Activated CD8-positive, alpha-beta T cell treated with anti-CD3 and anti-CD28 coated beads for 36 hours (primary cell): ENCODE measurements at regions not wholly inside any gene's neighbourhood (a gene's known extent, or its start where the extent isn't known, plus 50 kb on each side); places are given as distances from the start of the nearest gene placed in this dataset.

Source experiments
- ATAC-seq: fragments of 200-7000 bp; cut with Tn5 transposase; one replicate; pipeline ENCODE4 v1.10.0; 2021; ENCODE audit warnings: mild to moderate bottlenecking, moderate library complexity
- CTCF ChIA-PET: fragments of 350-600 bp; sonication (Branson Sonifier 250); formaldehyde crosslinking; loops from one replicate; lab custom pipeline; 2021; ENCODE audit warnings: antibody characterized with exemption; lab: Charles Lee
- POLR2A ChIA-PET: fragments of 350-600 bp; sonication (Branson Sonifier 250); formaldehyde crosslinking; loops from one replicate; lab custom pipeline; 2021; ENCODE audit warnings: antibody characterized with exemption; lab: Charles Lee
- DNase-seq: peaks from one replicate; pipeline ENCODE4 v3.0.0-alpha.2; 2020
- H3K27ac Mint-ChIP-seq: one replicate; pipeline ENCODE4 v1.8.0; 2021; ENCODE audit warnings: mild to moderate bottlenecking, mixed read lengths
- H3K27me3 Mint-ChIP-seq: one replicate; pipeline ENCODE4 v1.8.0; 2021; ENCODE audit warnings: mixed read lengths
- H3K36me3 Mint-ChIP-seq: one replicate; pipeline ENCODE4 v1.8.0; 2021; ENCODE audit warnings: low read depth, mixed read lengths
- H3K4me1 Mint-ChIP-seq: one replicate; pipeline ENCODE4 v1.8.0; 2021; ENCODE audit warnings: low read depth, mixed read lengths
- H3K4me3 Mint-ChIP-seq: one replicate; pipeline ENCODE4 v1.8.0; 2021; ENCODE audit warnings: mild to moderate bottlenecking, moderate library complexity, mixed read lengths
- H3K9me3 Mint-ChIP-seq: one replicate; pipeline ENCODE4 v1.8.0; 2021; ENCODE audit warnings: mixed read lengths
- CTCF ChIP-seq: fragments of 200-600 bp; IDR thresholded peaks from one replicate; pipeline ENCODE4 v1.8.0; 2022; ENCODE audit warnings: antibody characterized with exemption, mild to moderate bottlenecking
- intact Hi-C: fragments of 100-400 bp; cut with micrococcal nuclease; formaldehyde crosslinking; loops from one replicate; pipeline ENCODE4 v1.10.0; 2022

DNA sequence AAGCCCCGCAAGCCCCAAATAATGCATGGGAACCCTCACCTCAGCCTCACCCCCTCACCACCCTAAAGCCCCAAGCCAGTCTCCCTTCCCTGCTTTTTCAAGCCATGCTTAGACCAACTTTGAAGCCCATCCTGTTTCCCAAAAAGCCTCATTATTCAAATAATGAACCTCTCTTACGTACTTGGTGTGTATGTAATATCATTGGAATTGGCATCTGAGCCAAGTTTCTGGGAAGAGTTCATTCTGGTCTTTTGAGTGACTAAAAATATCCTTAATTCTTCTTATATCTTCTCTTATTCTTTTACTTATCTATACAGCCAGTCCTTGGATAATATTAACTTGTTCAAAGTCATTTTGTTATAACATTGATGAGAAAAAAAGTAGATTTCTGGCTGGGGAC is 875.8 kb upstream of the SLIT2 start:
- no peak overlapping the region for H3K27ac Mint-ChIP-seq
- intact Hi-C loops = no loop called here
- no peak for TF ChIP-seq CTCF
- H3K36me3 Mint-ChIP-seq = no peaks in the 10 kb centered on the region
- no peaks in the 10 kb centered on the region for H3K27me3 Mint-ChIP-seq
- ATAC-seq (no peak), DNase-seq (no peak)
- H3K4me3 Mint-ChIP-seq = no peak overlapping the region
- ChIA-PET POLR2A (no interaction called here), CTCF (no interaction called here)
- no peaks in the 10 kb centered on the region for H3K4me1 Mint-ChIP-seq
- peaks cover 5% of the 10 kb centered on the region for H3K9me3 Mint-ChIP-seq

DNA sequence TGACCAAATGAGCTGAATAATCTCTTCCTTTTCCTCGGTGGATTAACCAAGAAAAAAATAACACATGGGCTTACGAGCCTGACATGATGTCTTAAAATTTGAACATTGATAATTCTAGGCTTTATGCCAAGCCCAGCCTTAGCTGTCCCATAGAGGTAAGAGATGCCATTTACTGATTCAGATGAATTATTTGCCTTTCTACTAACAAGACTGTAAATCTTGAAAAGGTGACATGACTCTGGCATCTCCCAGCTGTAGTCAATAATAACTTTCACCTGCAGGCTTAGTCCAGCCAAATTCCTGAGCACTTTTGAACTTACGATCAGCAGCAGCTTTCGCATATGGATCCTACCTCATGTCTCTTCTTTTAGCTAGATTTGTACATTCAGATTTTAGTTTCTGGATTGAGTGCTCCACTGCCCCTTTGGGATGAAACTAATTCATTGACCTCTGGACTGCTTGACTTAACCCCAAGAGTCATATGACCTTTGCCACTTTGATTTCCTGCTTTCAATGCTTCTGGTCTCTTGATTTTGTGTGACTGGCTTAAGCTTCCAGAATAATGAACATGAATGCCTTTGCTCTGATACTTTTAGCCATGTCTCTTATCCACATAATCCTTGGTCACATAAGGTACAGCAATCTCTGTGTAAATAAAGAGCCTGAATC is 876.4 kb upstream of the SLIT2 start:
- no peak overlapping the region for H3K27ac Mint-ChIP-seq
- DNase-seq (no peak), ATAC-seq (no peak)
- TF ChIP-seq CTCF = no peak
- intact Hi-C loops = no loop called here
- POLR2A ChIA-PET = no interaction called here
- H3K27me3 Mint-ChIP-seq = no peaks in the 10 kb centered on the region
- H3K9me3 Mint-ChIP-seq = peaks cover 5% of the 10 kb centered on the region
- CTCF ChIA-PET = no interaction called here
- no peaks in the 10 kb centered on the region for H3K4me1 Mint-ChIP-seq
- H3K36me3 Mint-ChIP-seq = no peaks in the 10 kb centered on the region
- no peak overlapping the region for H3K4me3 Mint-ChIP-seq

DNA sequence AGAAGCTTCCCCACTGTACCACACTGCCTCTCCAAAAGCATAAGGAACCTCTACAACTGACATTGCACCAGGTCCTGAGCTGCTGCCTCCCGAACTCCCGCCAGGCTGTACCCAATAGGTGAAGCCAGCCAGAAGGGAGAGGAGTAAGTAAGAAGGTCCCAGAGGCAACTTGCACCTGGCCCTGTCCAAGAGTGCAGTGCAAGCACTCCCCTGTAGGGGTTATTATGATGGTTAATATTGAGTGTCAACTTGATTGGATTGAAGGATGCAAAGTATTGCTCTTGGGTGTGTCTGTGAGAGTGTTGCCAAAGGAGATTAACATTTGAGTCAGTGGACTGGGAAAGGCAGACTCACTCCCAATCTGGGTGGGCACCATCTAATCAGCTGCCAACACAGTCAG is 879.3 kb upstream of the SLIT2 start:
- ATAC-seq (no peak), DNase-seq (no peak)
- intact Hi-C loops = no loop called here
- Mint-ChIP-seq H3K9me3 (peaks cover 10% of the 10 kb centered on the region), H3K27ac (no peak overlapping the region), H3K4me3 (no peak overlapping the region), H3K36me3 (no peaks in the 10 kb centered on the region), H3K4me1 (no peaks in the 10 kb centered on the region), H3K27me3 (no peaks in the 10 kb centered on the region)
- ChIA-PET POLR2A (no interaction called here), CTCF (no interaction called here)
- no peak for TF ChIP-seq CTCF

DNA sequence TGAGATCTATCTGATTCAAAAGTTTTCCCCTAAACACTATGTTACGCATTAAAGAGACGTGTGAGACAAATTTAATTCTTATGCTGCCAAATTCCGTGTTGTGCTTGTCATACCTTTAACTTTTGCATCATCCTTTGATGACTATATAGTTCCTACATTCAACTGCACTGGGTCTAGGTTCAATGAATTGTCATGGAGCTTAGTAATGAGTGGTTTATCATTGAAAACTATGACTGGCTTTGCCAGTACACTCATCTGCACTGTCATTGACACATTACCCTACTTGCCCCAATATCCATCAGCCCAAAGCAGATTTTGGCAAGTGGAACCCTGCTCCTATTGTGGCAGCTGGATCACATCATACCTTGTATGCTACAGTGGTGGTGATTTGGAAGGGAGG is 882.9 kb upstream of the SLIT2 start:
- ATAC-seq = no peak
- Mint-ChIP-seq H3K9me3 (peaks cover 8% of the 10 kb centered on the region), H3K4me3 (no peak overlapping the region), H3K27me3 (no peaks in the 10 kb centered on the region), H3K27ac (no peak overlapping the region), H3K36me3 (no peaks in the 10 kb centered on the region), H3K4me1 (no peaks in the 10 kb centered on the region)
- ChIA-PET POLR2A (no interaction called here), CTCF (no interaction called here)
- intact Hi-C loops = no loop called here
- TF ChIP-seq CTCF = no peak
- DNase-seq = no peak

DNA sequence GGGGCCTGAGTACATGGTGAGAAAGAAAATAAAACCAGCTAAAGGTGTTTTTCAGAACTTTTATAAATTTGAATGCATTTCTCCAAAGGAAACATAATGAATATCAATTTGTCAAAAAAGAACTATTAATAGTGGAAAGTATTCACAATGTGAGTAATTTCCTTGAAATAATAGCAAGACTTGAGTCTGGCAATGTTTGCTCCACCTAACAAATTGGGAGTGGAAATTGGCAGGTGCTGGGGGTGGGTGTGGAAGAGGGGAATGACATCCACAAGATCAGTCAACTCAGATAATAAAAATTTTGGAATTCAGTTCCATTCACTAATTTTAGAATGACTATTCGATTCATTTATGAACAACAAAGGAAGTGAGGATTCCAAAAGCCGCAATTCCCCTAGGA is 884.8 kb upstream of the SLIT2 start:
- Mint-ChIP-seq H3K27ac (no peak overlapping the region), H3K9me3 (peaks cover 6% of the 10 kb centered on the region), H3K4me1 (no peaks in the 10 kb centered on the region), H3K36me3 (no peaks in the 10 kb centered on the region), H3K27me3 (no peaks in the 10 kb centered on the region), H3K4me3 (no peak overlapping the region)
- no peak for DNase-seq
- TF ChIP-seq CTCF = no peak
- intact Hi-C loops = no loop called here
- ChIA-PET CTCF (no interaction called here), POLR2A (no interaction called here)
- no peak for ATAC-seq
